Fibroblast of peridontal ligament (primary cell): ENCODE measurements at regions not wholly inside any gene's neighbourhood (a gene's known extent, or its start where the extent isn't known, plus 50 kb on each side); places are given as distances from the start of the nearest gene placed in this dataset.
A peak's percentile ranks its signal among the peaks of the same experiment; 100 is the strongest.
"Not testable (repeated sequence)": the region's sequence is repeated elsewhere in the genome, so short reads cannot be mapped to it uniquely, and the experiment has no call there.

Experiments
- DNase-seq: peaks from one replicate; pipeline ENCODE4 v3.0.0-alpha.2; 2010; ENCODE audit errors: extremely low read depth

DNA sequence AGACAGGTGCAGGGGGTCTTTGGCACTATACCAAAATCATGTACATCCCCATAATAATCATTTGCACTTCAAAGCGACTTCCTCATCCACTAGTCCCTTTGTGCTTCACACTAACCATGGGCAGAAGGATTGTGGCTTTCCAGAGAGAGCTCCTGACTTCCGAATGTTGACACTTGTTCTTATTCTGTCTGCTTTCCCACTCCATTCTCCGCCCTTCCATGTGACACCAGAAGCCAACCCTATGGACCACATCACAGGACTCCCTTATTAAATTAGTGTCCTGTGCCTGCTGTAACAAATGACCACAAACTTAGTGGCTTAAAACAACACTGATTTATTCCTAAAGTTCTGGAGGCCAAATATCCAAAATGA is 91.6 kb downstream of the CMC2 start:
- DNase-seq, result no peak

DNA sequence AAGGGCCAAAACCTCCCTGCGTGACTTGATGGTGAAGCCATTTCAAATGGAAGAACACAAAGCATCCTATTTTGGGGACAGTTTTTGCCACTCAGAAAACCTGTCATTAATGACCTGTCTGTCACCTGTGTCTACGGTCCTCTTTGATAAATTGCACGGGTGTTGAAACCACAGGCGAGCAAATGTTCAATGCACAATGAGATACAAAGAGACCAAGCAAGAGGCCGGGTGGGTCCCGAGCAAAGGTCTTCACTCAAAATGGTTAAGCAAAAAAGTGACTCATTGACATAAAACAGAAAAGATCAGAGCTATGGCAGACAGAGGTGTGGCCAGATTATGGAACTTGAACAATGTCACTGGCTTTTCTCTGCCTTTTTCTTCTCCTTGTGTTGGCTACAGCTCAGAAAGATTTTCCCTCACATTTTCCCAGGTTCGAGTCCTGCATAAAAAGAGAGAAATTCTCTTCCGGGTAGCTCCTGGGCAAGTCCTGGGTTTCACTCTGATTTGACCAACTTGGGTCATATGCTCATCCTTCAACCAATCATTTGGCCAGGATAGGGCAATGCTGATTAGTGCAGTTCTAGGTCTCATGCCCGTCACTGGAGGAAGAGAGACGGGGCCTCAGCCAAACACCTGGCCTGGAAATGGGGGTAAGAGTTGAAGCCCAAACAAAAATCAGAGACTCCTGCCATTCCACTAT is 92.2 kb downstream of the CMC2 start:
- DNase-seq, result no peak

DNA sequence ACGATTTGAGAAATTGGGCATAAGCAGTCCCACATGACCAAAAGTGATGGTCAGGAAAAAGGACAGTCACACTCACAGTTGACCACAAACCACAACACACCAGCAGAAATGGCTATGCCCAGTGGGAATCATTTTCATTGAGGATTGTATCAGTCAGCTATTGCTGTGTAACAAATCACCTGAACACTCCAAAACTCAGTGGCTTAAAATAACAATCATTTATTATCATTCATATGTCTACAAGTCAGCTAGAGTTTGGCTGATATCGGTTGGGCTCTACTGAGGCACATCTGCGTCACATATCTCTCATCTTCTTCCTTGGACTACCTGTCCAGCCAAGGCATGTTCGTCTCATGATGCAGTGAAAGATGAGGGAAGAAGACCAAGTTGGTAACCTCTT is 93.3 kb downstream of the CMC2 start:
- no peak for DNase-seq

DNA sequence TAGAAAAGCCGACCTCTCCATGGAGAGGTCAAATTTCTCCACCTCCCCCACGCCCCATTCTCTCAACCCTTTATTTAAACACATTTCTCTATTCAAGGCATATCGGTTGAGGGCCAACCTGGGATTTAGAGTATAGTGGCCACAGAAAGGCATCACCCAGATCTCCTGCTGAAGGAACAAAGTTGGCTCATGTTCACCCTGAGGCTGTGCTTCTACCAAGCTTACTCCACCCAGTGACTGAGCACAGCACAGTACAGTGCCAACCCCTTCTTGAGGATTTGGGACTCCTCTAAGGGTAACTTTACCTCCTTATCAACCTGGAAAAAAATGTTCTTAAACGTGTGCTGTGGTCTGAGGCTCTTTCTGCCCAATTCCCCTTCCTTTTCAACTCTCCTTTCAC is 94.0 kb downstream of the CMC2 start:
- no peak for DNase-seq

DNA sequence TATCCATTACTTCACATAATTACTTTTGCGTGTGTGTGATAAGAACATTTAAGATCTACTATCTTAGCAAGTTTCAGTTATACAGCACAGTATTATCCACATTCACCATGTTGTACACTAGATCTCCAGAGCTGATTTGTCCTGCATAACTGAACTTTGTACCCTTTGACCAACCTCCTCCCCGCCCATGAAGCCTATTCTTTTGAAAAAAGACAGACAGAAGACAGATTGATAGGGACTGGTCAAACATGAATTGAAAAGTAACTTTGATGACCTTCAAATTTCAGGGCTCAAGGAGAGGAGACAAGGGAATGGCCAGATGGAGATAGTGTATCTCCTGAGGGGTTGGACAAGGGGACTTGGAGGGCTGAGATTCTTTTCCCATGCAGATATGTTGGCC is 96.3 kb downstream of the CMC2 start:
- no peak for DNase-seq

DNA sequence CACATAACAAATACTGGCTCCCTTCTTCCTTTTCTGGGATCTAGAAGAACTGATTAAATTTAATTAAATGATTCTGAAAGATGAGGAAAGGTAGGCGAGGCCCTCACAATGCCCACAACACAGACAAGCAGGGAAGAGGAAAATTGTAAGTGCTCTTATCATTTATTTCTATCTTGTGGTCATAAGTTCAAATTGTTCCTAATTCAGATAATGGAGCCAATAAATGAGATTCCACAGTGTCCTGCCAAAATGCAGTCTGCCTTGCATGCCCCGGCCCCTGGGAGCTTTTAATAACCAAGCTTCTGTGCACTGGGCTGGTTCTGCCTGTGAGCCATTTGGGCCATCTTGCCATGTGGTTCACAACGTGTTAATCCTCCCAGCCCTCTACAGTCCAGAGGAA is 97.0 kb downstream of the CMC2 start:
- DNase-seq, result no peak

DNA sequence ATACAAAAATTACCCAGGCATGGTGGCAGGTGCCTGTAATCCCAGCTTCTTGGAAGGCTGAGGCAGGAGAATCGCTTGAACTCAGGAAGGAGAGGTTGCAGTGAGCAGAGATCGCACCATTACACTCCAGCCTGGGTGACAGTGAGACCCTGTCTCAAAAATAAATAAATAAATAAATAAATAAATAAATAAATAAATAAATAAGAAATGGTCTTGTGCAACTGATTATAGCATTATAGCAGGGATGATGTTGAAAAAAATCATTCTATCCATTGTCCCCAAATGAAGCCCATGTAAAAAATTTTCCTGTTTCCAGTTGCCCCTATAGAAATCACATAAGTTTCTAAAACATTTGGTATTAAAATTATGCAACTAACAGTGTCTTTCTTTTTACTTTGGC is 100.5 kb downstream of the CMC2 start:
- not testable (repeated sequence) for DNase-seq

DNA sequence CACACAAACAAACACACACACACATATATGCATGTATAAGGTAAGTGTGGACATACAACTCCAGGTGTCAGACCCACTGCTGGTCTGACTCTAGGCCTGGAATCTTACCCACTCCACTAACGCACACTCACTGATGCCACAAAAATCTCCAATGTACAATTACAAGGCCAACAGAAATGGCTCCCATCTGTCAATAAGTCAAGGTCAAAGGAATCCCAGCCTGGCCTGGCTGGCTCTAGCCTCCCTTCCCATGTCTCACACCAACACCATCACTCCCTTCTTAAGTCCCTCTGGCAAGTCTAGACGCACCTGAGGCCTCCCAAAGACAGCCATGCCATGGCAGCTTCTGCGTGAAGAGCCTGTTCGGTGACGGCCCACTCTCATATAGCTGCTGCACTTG is 99.2 kb upstream of the CDYL2 start:
- no peak for DNase-seq

DNA sequence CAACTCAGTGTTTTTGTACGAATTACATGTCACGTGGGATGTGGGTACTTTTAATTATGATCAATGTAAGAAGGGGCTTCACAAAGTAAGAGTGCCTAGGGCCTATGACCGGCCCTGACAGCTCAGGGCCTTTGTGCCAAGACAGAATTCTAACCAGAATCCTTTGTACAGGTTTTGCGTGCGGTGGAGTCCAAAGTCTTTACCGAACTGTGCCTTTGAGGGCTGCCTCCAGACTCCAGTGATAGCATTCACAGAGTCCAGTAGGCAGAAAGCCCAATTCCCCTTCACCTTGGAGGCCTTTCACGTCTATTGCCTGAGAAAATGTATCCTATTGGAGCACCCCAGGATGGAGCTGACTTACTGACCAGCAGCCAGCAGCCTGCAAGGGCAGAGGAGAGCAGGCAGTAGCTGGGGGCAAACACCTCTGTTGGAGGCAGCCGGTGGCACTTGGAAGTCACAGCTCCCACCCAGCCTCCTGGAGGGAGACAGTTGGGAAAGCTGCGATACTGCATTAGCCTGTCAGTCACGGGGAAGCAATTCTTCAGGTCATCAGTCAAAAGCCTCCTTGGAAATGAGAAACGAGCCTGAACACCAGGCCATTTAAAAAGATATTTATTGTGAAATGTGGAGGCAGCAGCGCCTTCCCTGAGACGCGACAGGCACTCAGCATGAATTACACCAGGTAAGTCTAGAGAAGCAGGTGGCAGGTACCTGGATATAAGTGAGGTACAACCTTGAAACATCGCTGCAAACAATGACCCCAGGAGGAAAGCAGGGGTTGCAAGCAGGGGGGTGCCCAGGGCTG is 98.1 kb upstream of the CDYL2 start:
- DNase-seq, result no peak

DNA sequence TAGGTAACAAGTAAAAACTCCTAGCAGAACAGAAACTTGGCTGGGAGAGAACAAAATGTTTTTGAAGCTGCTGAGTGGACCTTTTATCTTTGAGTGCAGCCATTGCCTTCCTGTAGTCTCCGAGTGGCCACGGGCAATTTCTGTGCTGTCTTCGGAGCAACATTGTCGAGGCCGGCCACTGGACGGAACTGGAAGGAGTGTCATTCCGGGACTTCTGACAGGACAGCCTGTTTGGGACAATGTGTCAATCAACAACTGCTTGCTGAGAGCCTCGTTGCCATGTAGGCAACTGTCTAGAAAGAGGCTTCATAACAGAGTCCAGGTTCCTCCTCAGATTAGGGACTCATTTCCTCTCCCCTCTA is 96.2 kb upstream of the CDYL2 start:
- no peak for DNase-seq

DNA sequence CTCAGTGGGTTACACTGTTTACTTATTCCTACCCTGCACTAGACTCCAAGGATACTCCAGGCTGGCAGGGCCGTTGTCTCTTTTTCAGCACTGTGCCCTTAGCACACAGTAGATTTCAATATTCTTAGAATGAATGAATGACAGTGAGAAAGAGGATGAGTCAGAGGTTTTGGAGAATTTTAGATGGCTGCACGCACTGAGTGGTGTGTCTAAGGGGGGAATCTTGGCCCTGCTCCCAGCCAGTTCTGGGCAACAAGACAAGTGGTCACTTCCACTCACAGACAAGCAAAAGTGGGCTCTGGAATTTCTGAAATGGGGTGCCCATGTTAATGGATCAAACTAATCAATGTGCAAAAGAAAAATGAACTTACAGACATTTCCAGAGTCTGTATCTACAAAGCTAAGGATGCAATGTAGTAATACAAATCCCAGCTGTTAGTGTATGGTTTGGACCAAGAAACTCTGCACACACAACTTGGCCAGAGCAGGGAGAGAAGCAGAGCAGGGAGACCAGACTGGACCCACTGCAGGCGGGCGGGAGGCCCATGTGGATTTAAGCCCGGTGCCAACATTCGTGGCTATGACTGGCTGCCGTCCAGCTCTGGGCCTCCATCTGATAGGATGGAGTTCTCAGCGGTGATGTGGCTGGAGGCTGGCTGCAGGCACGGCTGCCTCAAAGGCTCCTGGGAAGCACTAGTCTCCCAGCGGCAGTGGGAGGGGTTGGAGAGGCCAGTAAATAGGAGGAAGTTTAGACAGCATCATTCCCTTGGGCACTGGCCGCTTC is 95.6 kb upstream of the CDYL2 start:
- peak; percentile 95 for DNase-seq

DNA sequence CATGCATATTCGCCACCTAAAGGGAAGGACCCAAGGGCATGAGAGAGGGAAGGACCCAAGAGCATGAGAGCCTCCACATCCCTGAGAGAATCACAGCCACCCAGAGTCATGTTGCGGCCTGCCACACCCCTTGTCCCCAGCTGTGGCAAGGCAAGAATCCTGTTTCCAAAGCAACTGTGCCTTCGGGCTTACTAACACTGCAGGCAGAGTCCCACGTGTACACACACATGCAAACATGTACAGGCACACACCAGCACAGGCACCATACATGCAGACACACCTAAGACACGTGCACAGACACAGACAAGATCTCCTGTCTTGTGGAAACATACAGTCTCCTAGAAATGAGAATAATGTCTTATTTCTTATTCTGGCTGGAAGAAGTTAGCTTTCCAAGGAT is 92.4 kb upstream of the CDYL2 start:
- no peak for DNase-seq

DNA sequence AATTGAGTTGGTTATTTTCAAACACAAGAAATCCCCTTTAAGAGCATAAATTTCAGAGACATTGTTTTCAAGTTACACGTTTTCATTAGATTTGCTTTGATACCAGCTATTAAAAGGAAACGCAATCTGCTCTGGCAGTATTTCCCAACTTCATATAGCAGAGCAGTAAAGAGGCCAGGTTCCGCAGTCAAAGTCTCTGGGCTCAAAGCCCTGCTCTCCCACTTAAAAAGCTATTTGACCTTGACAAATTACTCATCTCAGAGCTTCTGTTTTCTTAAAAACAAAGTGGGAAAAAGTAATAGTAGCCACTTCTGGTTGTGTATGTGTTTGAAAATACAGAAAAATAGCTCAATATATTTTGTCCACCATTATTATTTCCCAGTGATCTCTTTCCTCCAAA is 89.7 kb upstream of the CDYL2 start:
- peak; percentile 7 for DNase-seq

DNA sequence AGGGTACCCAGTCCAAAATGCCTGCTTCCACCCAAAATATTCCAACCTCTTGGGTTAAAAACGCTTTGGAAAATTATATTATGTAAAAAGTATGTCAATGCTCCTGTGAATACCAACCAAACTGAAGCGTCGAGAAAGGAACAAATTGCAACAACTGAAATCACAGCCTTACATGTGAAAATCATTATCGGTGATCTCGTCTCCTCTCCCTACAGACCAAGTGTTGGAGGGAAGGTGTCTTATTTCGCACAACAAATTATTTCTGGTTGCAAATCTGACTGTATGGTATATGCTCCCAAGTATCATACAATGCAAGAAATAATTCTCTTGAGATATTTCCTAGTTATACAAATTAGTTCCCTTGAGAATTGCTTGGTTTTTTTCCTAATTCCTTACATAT is 89.3 kb upstream of the CDYL2 start:
- DNase-seq, result no peak

DNA sequence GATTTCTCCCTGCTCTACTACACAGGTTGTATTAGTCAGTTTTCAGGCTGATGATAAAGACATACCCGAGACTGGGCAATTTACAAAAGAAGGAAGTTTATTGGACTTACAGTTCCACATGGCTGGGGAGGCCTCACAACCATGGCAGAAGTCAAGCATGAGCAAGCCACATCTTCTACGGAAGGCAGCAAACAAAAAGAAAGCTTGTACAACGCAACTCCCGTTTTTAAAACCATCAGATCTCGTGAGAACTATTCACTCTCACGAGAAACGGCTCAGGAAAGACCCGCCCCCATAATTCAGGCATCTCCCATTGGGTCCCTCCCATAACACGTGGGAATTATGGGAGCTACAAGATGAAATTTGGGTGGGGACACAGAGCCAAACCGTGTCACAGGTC is 88.0 kb upstream of the CDYL2 start:
- DNase-seq, result not testable (repeated sequence)

DNA sequence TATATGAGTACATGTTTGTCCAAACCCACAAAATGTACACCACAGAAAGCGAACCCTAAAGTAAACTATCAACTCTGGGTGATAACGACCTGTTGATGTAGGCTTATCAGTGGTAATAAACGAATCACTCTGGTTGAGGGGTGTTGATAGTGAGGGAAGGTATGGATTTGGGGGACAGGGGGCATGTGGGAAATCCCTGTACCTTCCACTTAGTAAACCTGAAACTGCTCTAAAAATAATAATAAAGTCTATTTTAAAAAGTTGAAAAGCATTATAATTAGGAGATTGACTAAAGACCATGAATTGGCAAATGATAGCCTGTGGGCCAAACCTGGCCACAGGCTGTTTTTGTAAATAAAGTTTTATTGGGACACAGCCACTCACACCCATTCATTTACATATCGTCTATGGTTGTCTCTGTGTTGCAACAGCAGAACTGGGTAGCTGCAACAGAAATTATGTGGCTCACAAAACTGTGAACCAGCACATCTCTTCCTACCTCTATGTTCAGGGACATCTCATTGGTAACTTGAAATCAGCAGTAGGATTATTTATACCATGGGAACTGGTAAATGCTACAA is 85.5 kb upstream of the CDYL2 start:
- DNase-seq, result no peak

DNA sequence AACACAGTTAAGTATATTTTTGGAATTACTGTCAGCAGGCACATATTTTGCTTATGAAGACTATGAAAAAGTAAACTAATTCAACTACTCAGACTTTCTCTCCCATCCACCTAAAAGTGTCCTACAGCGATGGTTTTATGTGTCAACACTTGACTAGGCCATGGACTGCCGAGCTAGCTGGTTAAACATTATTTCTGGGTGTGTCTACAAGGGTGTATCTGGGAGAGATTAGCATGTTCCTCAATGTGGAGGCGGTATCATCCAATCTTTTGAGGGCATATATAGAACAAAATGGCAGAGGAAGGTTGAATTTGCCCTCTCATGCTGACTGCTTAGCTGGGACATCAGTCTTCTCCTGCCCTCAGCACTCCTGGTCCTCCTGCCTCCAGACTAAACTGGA is 82.7 kb upstream of the CDYL2 start:
- DNase-seq, result no peak

DNA sequence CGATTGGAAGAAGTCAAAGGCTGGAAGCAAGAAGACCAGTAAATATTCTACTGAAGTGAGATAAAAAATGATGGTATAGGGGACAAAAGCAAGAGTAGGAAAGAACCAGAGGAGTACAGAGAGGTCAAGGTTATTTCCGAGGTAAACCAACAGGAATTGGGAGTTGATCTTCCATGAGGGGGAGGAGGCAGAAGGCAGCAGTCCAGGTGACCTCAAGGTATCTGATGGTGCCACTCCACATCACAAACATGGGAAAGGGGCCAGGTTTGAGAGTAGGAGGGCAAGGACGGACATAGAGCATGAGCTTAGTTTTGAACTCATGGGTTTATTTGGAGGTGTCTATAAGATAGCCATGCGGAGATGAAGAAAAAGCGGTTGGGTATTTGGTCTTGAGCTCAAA is 79.4 kb upstream of the CDYL2 start:
- DNase-seq, result no peak

DNA sequence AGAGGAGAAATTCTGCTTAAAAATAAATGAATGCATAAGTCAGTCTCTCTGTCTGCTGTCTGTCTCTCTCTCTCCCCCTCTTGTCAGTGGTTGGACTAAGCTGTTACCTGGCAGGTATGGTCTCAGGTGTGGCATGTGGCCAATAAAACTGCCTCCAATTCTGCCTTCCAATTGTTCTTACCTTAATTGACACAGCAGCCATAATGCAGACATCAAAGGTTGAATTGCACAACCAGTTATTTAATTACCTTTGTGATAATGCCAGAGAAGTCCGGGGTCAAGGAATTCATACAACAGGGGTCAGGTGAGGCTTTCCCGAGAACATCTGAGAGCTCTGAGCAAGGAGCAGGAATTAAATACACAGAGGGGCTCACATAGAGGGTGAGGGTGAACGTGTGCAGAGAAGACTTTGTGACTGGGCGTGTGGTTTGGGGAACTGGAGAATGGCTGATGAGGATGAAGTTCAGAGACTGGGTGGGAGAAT is 78.8 kb upstream of the CDYL2 start:
- no peak for DNase-seq

DNA sequence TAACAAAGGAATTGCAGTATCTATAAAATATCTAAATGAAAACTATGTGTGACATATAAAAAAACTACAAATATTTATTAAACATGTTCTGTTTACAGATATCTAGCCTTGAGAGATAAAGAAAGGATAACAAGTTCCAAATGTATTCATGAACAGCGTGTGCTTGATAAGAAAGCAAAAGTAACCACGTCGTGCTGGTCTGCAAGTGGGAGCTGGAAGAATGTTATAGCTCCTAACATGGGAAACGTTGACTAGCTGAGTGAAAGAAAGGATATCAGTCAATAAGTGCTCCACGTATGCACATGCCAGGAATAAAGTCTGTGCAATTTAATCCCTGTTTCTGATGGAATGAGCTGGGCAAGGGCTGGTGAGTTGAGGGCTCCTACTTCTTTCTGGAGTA is 71.2 kb upstream of the CDYL2 start:
- DNase-seq, result no peak

DNA sequence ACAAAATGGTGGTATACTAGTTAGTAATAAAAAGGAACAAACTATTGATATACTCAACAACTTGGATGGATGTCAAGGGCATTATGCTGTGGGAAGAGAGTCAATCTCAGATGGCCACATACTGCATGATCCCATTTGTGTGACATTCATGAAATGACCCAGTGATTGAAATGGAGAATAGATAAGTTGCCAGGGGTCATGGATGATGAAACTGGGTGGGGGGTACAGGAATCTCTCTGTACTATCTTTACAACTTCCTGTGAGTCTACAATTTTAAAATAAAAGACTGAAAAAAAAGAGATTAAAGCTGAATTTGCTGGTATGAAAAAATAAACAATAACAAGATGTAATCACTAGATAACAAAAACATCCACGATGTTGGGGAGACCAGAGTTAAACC is 70.5 kb upstream of the CDYL2 start:
- DNase-seq, result no peak

DNA sequence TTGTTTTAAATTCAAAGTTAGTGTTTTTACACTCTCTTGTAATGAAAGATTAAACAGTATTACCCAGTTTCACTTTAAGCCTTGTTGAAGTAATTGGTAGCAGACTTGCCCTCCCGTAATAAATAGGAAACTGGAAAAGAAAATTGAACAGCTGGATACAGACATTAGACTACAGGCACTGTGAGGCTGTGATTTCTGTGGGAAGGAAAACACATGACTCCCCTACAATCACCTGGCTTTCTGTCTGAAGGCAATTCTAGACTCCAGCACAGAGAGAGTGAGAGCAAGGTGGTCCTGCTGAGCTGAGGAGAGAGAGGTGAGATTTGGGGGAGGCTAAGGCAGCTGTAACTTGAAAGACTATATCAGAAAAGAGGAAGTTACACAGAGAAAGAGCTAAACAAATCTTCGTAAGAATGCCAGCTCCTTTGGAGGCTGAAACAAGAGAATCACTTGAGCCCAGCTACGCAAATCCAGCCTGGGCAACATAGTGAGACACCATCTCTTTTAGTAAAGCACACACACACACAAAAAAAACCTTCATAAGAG is 57.8 kb upstream of the CDYL2 start:
- peak; percentile 8 for DNase-seq
